ENCODE measurements at regions not wholly inside any gene's neighbourhood (a gene's known extent, or its start where the extent isn't known, plus 50 kb on each side); places are given as distances from the start of the nearest gene placed in this dataset.

GRCh38 chr16:86377251-86378022, 132.9 kb upstream of the FOXF1 start:
- DNase-seq = no peak

- DNase-seq = no peak
These were observed 132.2 kb upstream of the FOXF1 start for GRCh38 chr16:86378128-86378527.

- no peak for DNase-seq
These were observed 131.4 kb upstream of the FOXF1 start for GRCh38 chr16:86378831-86379504.

GRCh38 chr16:86379505-86379846, 130.9 kb upstream of the FOXF1 start:
- DNase-seq = no peak

GRCh38 chr16:86380030-86380429, 130.3 kb upstream of the FOXF1 start:
- DNase-seq = no peak

GRCh38 chr16:86381491-86381890, 128.8 kb upstream of the FOXF1 start:
- no peak for DNase-seq

- DNase-seq = no peak
These were observed 128.1 kb upstream of the FOXF1 start for GRCh38 chr16:86382067-86382773.

- DNase-seq = no peak
These were observed 127.4 kb upstream of the FOXF1 start for GRCh38 chr16:86382774-86383407.

- no peak for DNase-seq
These were observed 126.7 kb upstream of the FOXF1 start for GRCh38 chr16:86383488-86384262.

GRCh38 chr16:86384263-86384649, 126.1 kb upstream of the FOXF1 start:
- DNase-seq = no peak

GRCh38 chr16:86384980-86385379, 125.3 kb upstream of the FOXF1 start:
- DNase-seq = no peak

GRCh38 chr16:86387468-86388440, 122.6 kb upstream of the FOXF1 start:
- DNase-seq = no peak

GRCh38 chr16:86388976-86389375, 121.4 kb upstream of the FOXF1 start:
- no peak for DNase-seq

- DNase-seq = no peak
These were observed 120.6 kb upstream of the FOXF1 start for GRCh38 chr16:86389566-86390328.

GRCh38 chr16:86390335-86390734, 120.0 kb upstream of the FOXF1 start:
- no peak for DNase-seq

GRCh38 chr16:86391486-86391885, 118.8 kb upstream of the FOXF1 start:
- no peak for DNase-seq

- no peak for DNase-seq
These were observed 118.3 kb upstream of the FOXF1 start for GRCh38 chr16:86391984-86392383.

- DNase-seq = no peak
These were observed 117.7 kb upstream of the FOXF1 start for GRCh38 chr16:86392436-86393152.

- DNase-seq = no peak
These were observed 116.3 kb upstream of the FOXF1 start for GRCh38 chr16:86393907-86394626.

Data from activated CD4-positive, alpha-beta T cell treated with anti-CD3 and anti-CD28 coated beads for 4 hours (primary cell).